HG03442 (cell line): ENCODE measurements at regions not wholly inside any gene's neighbourhood (a gene's known extent, or its start where the extent isn't known, plus 50 kb on each side); places are given as distances from the start of the nearest gene placed in this dataset.

Source experiments
- ATAC-seq: cut with Tn5 transposase; IDR thresholded peaks from one replicate; pipeline ENCODE4 v1.9.1; 2021; ENCODE audit warnings: mild to moderate bottlenecking, moderate library complexity; ENCODE audit not compliant: unreplicated experiment

GRCh38 chr1:68950036-68950435 lies 453.2 kb upstream of the DEPDC1 start:
- ATAC-seq = no peak

- no peak for ATAC-seq
Observed at GRCh38 chr1:68953311-68953710, 456.4 kb upstream of the DEPDC1 start.

- no peak for ATAC-seq
Observed at GRCh38 chr1:68954841-68955240, 458.0 kb upstream of the DEPDC1 start.

- no peak for ATAC-seq
Observed at GRCh38 chr1:68955424-68955823, 458.5 kb upstream of the DEPDC1 start.

GRCh38 chr1:68958958-68959357 lies 462.1 kb upstream of the DEPDC1 start:
- no peak for ATAC-seq

- no peak for ATAC-seq
Observed at GRCh38 chr1:68959461-68960030, 462.7 kb upstream of the DEPDC1 start.

- ATAC-seq = no peak
Observed at GRCh38 chr1:68961143-68961542, 464.3 kb upstream of the DEPDC1 start.

GRCh38 chr1:68963353-68963752 lies 466.5 kb upstream of the DEPDC1 start:
- ATAC-seq = no peak

GRCh38 chr1:68969441-68969840 lies 472.6 kb upstream of the DEPDC1 start:
- ATAC-seq = no peak

GRCh38 chr1:68970571-68970970 lies 473.7 kb upstream of the DEPDC1 start:
- no peak for ATAC-seq

- no peak for ATAC-seq
Observed at GRCh38 chr1:68973459-68974244, 476.8 kb upstream of the DEPDC1 start.

GRCh38 chr1:68974447-68974846 lies 477.6 kb upstream of the DEPDC1 start:
- no peak for ATAC-seq

- ATAC-seq = no peak
Observed at GRCh38 chr1:68975212-68975933, 478.5 kb upstream of the DEPDC1 start.

GRCh38 chr1:68976916-68977610 lies 480.2 kb upstream of the DEPDC1 start:
- no peak for ATAC-seq

- no peak for ATAC-seq
Observed at GRCh38 chr1:68979891-68980290, 483.0 kb upstream of the DEPDC1 start.

GRCh38 chr1:68984289-68984688 lies 487.4 kb upstream of the DEPDC1 start:
- ATAC-seq = no peak

GRCh38 chr1:68994096-68994495 lies 497.2 kb upstream of the DEPDC1 start:
- no peak for ATAC-seq

- no peak for ATAC-seq
Observed at GRCh38 chr1:69016468-69016867, 519.6 kb upstream of the DEPDC1 start.

- ATAC-seq = no peak
Observed at GRCh38 chr1:69029649-69030048, 532.8 kb upstream of the DEPDC1 start.

- no peak for ATAC-seq
Observed at GRCh38 chr1:69038379-69038778, 529.3 kb upstream of the LRRC7 start.

- no peak for ATAC-seq
Observed at GRCh38 chr1:69045572-69045971, 522.1 kb upstream of the LRRC7 start.
